IPS-NIHi7 (cell line): ENCODE measurements at regions not wholly inside any gene's neighbourhood (a gene's known extent, or its start where the extent isn't known, plus 50 kb on each side); places are given as distances from the start of the nearest gene placed in this dataset.

ENCODE experiments used
- DNase-seq: peaks from one replicate; pipeline ENCODE4 v3.0.0; 2012; ENCODE audit warnings: mixed read lengths; ENCODE audit errors: extremely low spot score

GRCh38 chr6:23357185-23357766 lies 768.7 kb upstream of the NRSN1 start:
- DNase-seq, result no peak

GRCh38 chr6:23365732-23366131 lies 760.3 kb upstream of the NRSN1 start:
- DNase-seq, result no peak

GRCh38 chr6:23367311-23367710 lies 758.7 kb upstream of the NRSN1 start:
- DNase-seq, result no peak

- no peak for DNase-seq
These were observed 757.5 kb upstream of the NRSN1 start for GRCh38 chr6:23368557-23368956.

GRCh38 chr6:23370051-23370450 lies 756.0 kb upstream of the NRSN1 start:
- DNase-seq, result no peak

GRCh38 chr6:23371132-23371915 lies 754.7 kb upstream of the NRSN1 start:
- no peak for DNase-seq

GRCh38 chr6:23377830-23378229 lies 748.2 kb upstream of the NRSN1 start:
- DNase-seq, result no peak

GRCh38 chr6:23380465-23380864 lies 745.5 kb upstream of the NRSN1 start:
- no peak for DNase-seq

GRCh38 chr6:23388086-23388783 lies 737.8 kb upstream of the NRSN1 start:
- no peak for DNase-seq

- no peak for DNase-seq
These were observed 736.6 kb upstream of the NRSN1 start for GRCh38 chr6:23389386-23389785.

GRCh38 chr6:23390221-23390620 lies 735.8 kb upstream of the NRSN1 start:
- DNase-seq, result no peak

- DNase-seq, result no peak
These were observed 731.3 kb upstream of the NRSN1 start for GRCh38 chr6:23394681-23395080.

GRCh38 chr6:23395381-23395780 lies 730.6 kb upstream of the NRSN1 start:
- DNase-seq, result no peak

GRCh38 chr6:23396949-23397348 lies 729.1 kb upstream of the NRSN1 start:
- DNase-seq, result no peak

- DNase-seq, result no peak
These were observed 722.6 kb upstream of the NRSN1 start for GRCh38 chr6:23403460-23403859.

GRCh38 chr6:23409531-23409930 lies 716.5 kb upstream of the NRSN1 start:
- no peak for DNase-seq

- DNase-seq, result no peak
These were observed 715.6 kb upstream of the NRSN1 start for GRCh38 chr6:23410439-23410838.

GRCh38 chr6:23412770-23413169 lies 713.2 kb upstream of the NRSN1 start:
- no peak for DNase-seq

- no peak for DNase-seq
These were observed 712.5 kb upstream of the NRSN1 start for GRCh38 chr6:23413327-23414050.

- no peak for DNase-seq
These were observed 712.0 kb upstream of the NRSN1 start for GRCh38 chr6:23414051-23414445.

- DNase-seq, result no peak
These were observed 711.1 kb upstream of the NRSN1 start for GRCh38 chr6:23414922-23415321.

- no peak for DNase-seq
These were observed 710.1 kb upstream of the NRSN1 start for GRCh38 chr6:23415819-23416427.
